Progenitor cell of endocrine pancreas (in vitro differentiated cells): ENCODE measurements at regions not wholly inside any gene's neighbourhood (a gene's known extent, or its start where the extent isn't known, plus 50 kb on each side); places are given as distances from the start of the nearest gene placed in this dataset.

Source experiments
- DNase-seq: peaks from one replicate; pipeline ENCODE4 v3.0.0; 2021; ENCODE audit warnings: low spot score; ENCODE audit not compliant: unreplicated experiment
- H3K27ac Mint-ChIP-seq: 2 replicates; pipeline ENCODE4 v1.8.0; 2021; ENCODE audit warnings: mild to moderate bottlenecking, moderate library complexity, mixed read lengths
- H3K27me3 Mint-ChIP-seq: 2 replicates; pipeline ENCODE4 v1.8.0; 2021; ENCODE audit warnings: mixed read lengths
- H3K36me3 Mint-ChIP-seq: 2 replicates; pipeline ENCODE4 v1.8.0; 2022; ENCODE audit warnings: mixed read lengths; ENCODE audit not compliant: insufficient read depth
- H3K4me1 Mint-ChIP-seq: 2 replicates; pipeline ENCODE4 v1.8.0; 2021; ENCODE audit warnings: low read depth, mixed read lengths
- H3K4me3 Mint-ChIP-seq: 2 replicates; pipeline ENCODE4 v1.8.0; 2021; ENCODE audit warnings: low read depth, mild to moderate bottlenecking, moderate library complexity, mixed read lengths
- H3K9me3 Mint-ChIP-seq: 2 replicates; pipeline ENCODE4 v1.8.0; 2021; ENCODE audit warnings: low read depth, mixed read lengths
- CTCF ChIP-seq: fragments of 200-600 bp; sonication (generic); IDR thresholded peaks from one replicate; pipeline ENCODE4 v1.5.0; 2021; ENCODE audit warnings: antibody characterized with exemption, mild to moderate bottlenecking; ENCODE audit not compliant: unreplicated experiment

DNA sequence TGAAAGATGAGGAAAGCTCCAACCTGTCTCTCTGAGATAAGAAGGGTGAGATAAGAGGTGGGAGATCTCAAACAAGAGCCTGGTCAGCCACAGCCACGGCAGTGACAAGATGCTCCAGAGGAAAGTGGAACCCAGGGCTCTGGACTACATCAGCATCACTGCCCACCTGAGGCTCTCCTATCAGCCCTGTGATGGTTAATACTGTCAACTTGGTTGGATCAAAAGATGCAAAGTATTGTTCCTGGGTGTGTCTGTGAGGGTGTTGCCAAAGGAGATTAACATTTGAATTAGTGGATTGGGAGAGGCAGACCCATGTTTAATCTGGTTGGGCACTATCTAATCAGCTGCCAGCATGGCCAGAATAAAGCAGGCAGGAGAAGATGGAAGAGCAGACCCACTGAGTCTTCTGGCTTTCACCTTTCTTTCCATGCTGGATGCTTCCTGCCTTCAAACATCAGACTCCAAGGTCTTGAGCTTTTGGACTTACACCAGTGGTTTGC lies 476.6 kb upstream of the NBEA start:
- TF ChIP-seq CTCF: no peak
- Mint-ChIP-seq H3K36me3 (no peaks in the 10 kb centered on the region), H3K4me3 (no peak overlapping the region), H3K27me3 (peaks cover 5% of the 10 kb centered on the region), H3K9me3 (no peaks in the 10 kb centered on the region), H3K27ac (peak overlapping the region; percentile 19), H3K4me1 (peaks cover 9% of the 10 kb centered on the region)
- DNase-seq: no peak

GRCh38 chr13:34466301-34466700 lies 475.8 kb upstream of the NBEA start:
- Mint-ChIP-seq H3K4me1 (peaks cover 9% of the 10 kb centered on the region), H3K36me3 (no peaks in the 10 kb centered on the region), H3K27ac (no peak overlapping the region), H3K4me3 (no peak overlapping the region), H3K9me3 (no peaks in the 10 kb centered on the region), H3K27me3 (peaks cover 5% of the 10 kb centered on the region)
- DNase-seq: no peak
- TF ChIP-seq CTCF: no peak

DNA sequence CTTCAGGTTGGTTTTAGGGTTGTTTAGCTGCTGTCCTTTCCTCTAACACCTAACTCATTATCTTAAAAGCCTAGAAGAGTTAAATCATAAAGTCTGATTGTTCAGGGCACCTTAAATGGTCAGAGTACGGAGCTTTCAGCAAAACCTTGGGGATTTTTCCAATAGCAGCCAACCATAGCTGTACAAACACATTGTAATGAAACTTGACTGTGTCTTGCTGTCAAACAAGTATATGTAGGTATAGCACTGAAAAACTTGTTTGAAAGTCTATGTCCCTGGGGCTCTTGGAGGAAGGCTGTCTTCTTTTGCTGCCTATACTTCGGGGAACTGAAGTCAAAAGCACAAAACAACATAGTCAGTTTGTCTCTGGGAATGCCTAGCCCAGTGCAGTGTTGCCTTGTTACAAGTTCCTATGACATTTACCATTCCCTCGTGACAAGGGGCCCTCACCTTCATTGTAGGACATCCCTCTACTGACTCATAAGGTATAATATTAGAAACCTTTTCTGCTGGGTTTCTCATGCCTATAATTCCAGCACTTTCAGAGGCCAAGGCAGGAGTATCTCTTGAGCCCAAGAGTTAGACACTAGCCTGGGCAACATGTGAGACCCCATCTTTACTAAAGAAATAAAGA lies 474.5 kb upstream of the NBEA start:
- TF ChIP-seq CTCF: no peak

DNA sequence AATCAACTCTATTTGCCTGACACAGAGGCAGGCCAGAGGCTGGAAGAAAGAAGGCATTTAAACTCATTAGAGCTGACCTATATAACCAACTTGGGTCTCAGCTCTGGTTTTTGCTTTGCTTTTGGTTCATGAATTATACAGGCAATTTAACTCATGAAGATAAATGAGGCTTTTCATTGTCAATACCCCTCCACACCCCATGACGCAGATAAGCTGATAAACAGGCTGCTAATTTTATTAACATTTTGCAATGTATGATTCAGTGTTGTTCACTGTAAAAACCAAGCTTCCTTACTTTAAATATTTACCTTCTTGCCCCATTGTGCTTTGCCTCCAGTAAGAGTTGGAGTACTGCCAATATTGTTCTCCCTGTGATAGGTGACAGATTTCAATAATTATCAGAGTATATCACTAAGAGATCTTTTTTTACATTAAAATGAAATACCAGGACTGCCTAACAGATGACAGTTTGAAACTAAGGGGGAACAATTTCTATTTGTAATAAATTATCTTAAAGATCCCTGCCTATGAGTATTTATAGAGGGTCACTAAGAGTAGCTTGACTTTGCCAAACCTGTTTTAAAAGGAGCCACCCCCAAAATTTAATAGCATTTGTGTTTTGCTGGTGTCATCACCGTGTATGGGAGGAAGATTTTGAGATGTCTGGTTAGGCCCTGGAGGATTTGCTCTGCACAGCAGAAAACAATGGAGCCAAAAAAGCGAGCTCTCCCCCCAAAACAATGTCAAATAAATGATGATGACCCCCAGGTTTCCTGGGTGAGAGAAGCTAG lies 472.7 kb upstream of the NBEA start:
- H3K27me3 Mint-ChIP-seq: peaks cover 5% of the 10 kb centered on the region
- peaks cover 9% of the 10 kb centered on the region for H3K4me1 Mint-ChIP-seq
- no peak for DNase-seq
- no peak for TF ChIP-seq CTCF
- no peak overlapping the region for H3K4me3 Mint-ChIP-seq
- H3K9me3 Mint-ChIP-seq: no peaks in the 10 kb centered on the region
- no peak overlapping the region for H3K27ac Mint-ChIP-seq
- H3K36me3 Mint-ChIP-seq: no peaks in the 10 kb centered on the region

More for the DNA sequence above, 474.5 kb upstream of the NBEA start:
- Mint-ChIP-seq H3K36me3 (no peaks in the 10 kb centered on the region), H3K4me3 (no peak overlapping the region), H3K27me3 (peaks cover 5% of the 10 kb centered on the region), H3K9me3 (no peaks in the 10 kb centered on the region), H3K27ac (no peak overlapping the region), H3K4me1 (peaks cover 9% of the 10 kb centered on the region)
- DNase-seq: no peak

DNA sequence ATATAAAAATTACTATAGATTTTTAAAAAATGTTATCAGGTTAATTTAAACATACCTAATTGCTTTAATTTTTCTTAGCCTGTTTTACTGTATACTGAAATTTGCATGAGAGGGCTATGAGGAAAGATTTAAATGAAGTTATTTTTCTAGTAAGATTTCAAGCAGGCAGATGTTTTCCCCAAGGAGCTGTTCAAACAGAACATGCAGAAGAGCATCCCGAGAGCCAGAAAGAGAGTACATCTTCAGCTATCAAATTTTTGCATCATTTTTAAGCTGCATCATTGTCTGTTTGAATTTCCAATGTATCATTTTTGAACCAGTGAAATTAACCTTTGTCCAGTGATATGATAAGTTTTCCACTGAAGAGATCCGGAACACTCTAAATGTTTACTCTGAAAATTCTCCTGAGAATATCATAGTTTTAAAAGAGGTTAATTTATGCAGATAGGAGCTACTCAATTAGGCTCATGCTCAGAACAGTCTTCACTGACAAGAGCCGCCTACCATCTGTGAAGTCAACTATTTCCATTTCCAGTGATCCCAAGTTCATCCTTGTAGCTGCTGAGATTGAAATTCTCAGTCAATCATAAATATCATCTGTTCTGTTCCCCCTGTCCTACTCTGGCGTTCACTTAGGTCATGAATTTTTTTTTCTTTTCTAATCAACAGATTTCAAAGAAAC lies 467.7 kb upstream of the NBEA start:
- no peak for DNase-seq
- Mint-ChIP-seq H3K27me3 (no peaks in the 10 kb centered on the region), H3K27ac (no peak overlapping the region), H3K36me3 (no peaks in the 10 kb centered on the region), H3K4me3 (no peak overlapping the region), H3K9me3 (no peaks in the 10 kb centered on the region), H3K4me1 (peaks cover 1% of the 10 kb centered on the region)
- no peak for TF ChIP-seq CTCF
